K562 (cell line): ENCODE measurements at regions not wholly inside any gene's neighbourhood (a gene's known extent, or its start where the extent isn't known, plus 50 kb on each side); places are given as distances from the start of the nearest gene placed in this dataset.

Source experiments
- ATAC-seq: fragments of 200-7000 bp; cut with Tn5 transposase; 3 replicates; pipeline ENCODE4 v1.9.1; 2020; ENCODE audit warnings: moderate library complexity
- BruUV-seq: library from RNA; stranded (reverse); fragments of 400-500 nt; replicated peaks from 2 replicates; lab custom pipeline; 2021; lab: Mats Ljungman, UMichigan
- CTCF ChIA-PET: fragments of 300-600 bp; formaldehyde crosslinking; extraction: SDS; loops from one replicate; lab custom pipeline; 2021; ENCODE audit warnings: low intra/inter-chr PET ratio; lab: Yijun Ruan, JAX
- POLR2A ChIA-PET: fragments of 300-600, 350-650 bp; sonication (Branson Sonifier 250); formaldehyde crosslinking; extraction: SDS; loops from one replicate; lab custom pipeline; 2021; ENCODE audit warnings: antibody characterized with exemption, inconsistent platforms; lab: Yijun Ruan, JAX
- DNase-seq, 4 experiments: peaks; one replicate each; pipeline versions ENCODE4 v3.0.0 to v3.0.0-alpha.2; 2011 to 2018; ENCODE audit warnings: low spot score in 3 of 4, mixed read lengths in 3 of 4; ENCODE audit errors: extremely low read depth in 1 of 4
- FAIRE-seq: peaks from 2 replicates; lab custom pipeline; 2011; peaks lifted over from hg19 to GRCh38; lab: Jason Lieb, UNC
- H2AFZ ChIP-seq: 2 replicates; pipeline ENCODE4 v1.6.0; 2011; ENCODE audit warnings: low read depth, low read length, control low read depth, inconsistent platforms
- H3K27ac ChIP-seq: fragments of 200-600 bp; 3 replicates; pipeline ENCODE4 v1.8.0; 2011; ENCODE audit warnings: low read depth, mild to moderate bottlenecking, control low read depth, inconsistent platforms, low read length, moderate library complexity, mixed read lengths; ENCODE audit errors: extremely low read depth
- H3K27me3 ChIP-seq, 2 experiments: fragments of 300-600 bp in 1 of 2; 2 replicates in 1 of 2; 3 replicates in 1 of 2; pipeline versions ENCODE4 v1.6.0 to v1.8.0; 2011; ENCODE audit warnings: inconsistent platforms in 2 of 2, low read length in 2 of 2, mild to moderate bottlenecking in 1 of 2, mixed read lengths in 1 of 2, moderate library complexity in 1 of 2; ENCODE audit not compliant: control insufficient read depth in 2 of 2, insufficient read depth in 2 of 2
- H3K36me3 ChIP-seq: fragments of 300-600 bp; 3 replicates; pipeline ENCODE4 v1.8.0; 2011; ENCODE audit warnings: mild to moderate bottlenecking, low read length, inconsistent platforms; ENCODE audit not compliant: control insufficient read depth, insufficient read depth
- H3K4me1 ChIP-seq, 2 experiments: fragments of 200-600 bp in 1 of 2; replicated peaks in 1 of 2; 2 replicates in 1 of 2; 3 replicates in 1 of 2; pipeline versions ENCODE4 v1.5.1 to v1.8.0; 2011; ENCODE audit warnings: inconsistent platforms in 2 of 2, low read length in 2 of 2, mild to moderate bottlenecking in 1 of 2, mixed read lengths in 1 of 2, moderate library complexity in 1 of 2; ENCODE audit not compliant: control insufficient read depth in 2 of 2, insufficient read depth in 2 of 2
- H3K4me2 ChIP-seq: 2 replicates; pipeline ENCODE4 v1.6.1; 2011; ENCODE audit warnings: low read length, control low read depth, inconsistent platforms, mixed read lengths; ENCODE audit not compliant: insufficient read depth
- H3K4me3 ChIP-seq: fragments of 200-600 bp; sonication (generic), shearing (Covaris generic); 2 replicates; pipeline ENCODE4 v1.5.1; 2016; ENCODE audit warnings: control low read depth, inconsistent platforms
- H3K79me2 ChIP-seq: fragments of 200-600 bp; 3 replicates; pipeline ENCODE4 v1.8.0; 2011; ENCODE audit warnings: low read length, inconsistent platforms; ENCODE audit not compliant: control insufficient read depth, insufficient read depth
- H3K9ac ChIP-seq, 2 experiments: 2 replicates each; pipeline versions ENCODE4 v1.6.0 to v1.6.1; 2011; ENCODE audit warnings: low read depth in 2 of 2, low read length in 2 of 2, control low read depth in 1 of 2, inconsistent platforms in 1 of 2, mild to moderate bottlenecking in 1 of 2, mixed read lengths in 1 of 2; ENCODE audit not compliant: insufficient read depth in 1 of 2
- H3K9me1 ChIP-seq: one replicate; pipeline ENCODE4 v1.6.0; 2011; ENCODE audit warnings: inconsistent platforms, mild to moderate bottlenecking, low read length, moderate library complexity; ENCODE audit not compliant: control insufficient read depth, insufficient read depth
- H3K9me3 ChIP-seq: replicated peaks from 2 replicates; pipeline ENCODE4 v1.5.1; 2011; ENCODE audit warnings: low read depth, low read length, inconsistent platforms; ENCODE audit not compliant: control insufficient read depth, insufficient read depth
- H4K20me1 ChIP-seq: replicated peaks from 2 replicates; pipeline ENCODE4 v1.6.1; 2011; ENCODE audit warnings: low read length, inconsistent platforms, mixed read lengths; ENCODE audit not compliant: control insufficient read depth, insufficient read depth
- CREB3L1 ChIP-seq: fragments of 450-650 bp; IDR thresholded peaks from 2 replicates; pipeline ENCODE4 v1.6.1; 2014; ENCODE audit warnings: low read depth, mild to moderate bottlenecking, moderate library complexity, borderline replicate concordance
- TCFL5 ChIP-seq: fragments of 250-450 bp; sonication (Bioruptor Pico); conservative IDR thresholded peaks from 2 replicates; pipeline ENCODE4 v1.6.1; 2021; ENCODE audit warnings: mild to moderate bottlenecking, moderate library complexity, matching md5 sums
- ZC3H11A ChIP-seq: IDR thresholded peaks from 2 replicates; pipeline ENCODE4 v1.6.1; 2012; ENCODE audit warnings: low read depth, low read length, improper control_type of control experiment
- ZHX1 ChIP-seq: fragments of 150-350 bp; conservative IDR thresholded peaks from 2 replicates; pipeline ENCODE4 v1.6.1; 2014; ENCODE audit warnings: low read length
- WGBS: fragments of 100-300 bp; shearing (Covaris generic); methylation state at CpG from one replicate; pipeline ENCODE4 v1.1.6; 2016; ENCODE audit warnings: low coverage, mixed read lengths; ENCODE audit not compliant: insufficient coverage; ENCODE audit errors: missing lambda C conversion rate; 5-methylcytosine and 5-hydroxymethylcytosine counted together
- in situ Hi-C: fragments of 300-500 bp; cut with MboI; formaldehyde crosslinking; loops from 4 replicates; pipeline ENCODE4 v1.15.0; 2018; ENCODE audit warnings: inconsistent platforms, mixed read lengths
- intact Hi-C: fragments of 100-400 bp; cut with micrococcal nuclease; formaldehyde crosslinking; loops from 2 replicates; pipeline ENCODE4 v1.14.2; 2022

GRCh38 chr2:205860885-205861284 is 178.6 kb downstream of the NRP2 start:
- H3K4me2 ChIP-seq = no peak overlapping the region
- FAIRE-seq (no peak), ATAC-seq (no peak), DNase-seq (no peak)
- TF ChIP-seq ZHX1 (no peak), TCFL5 (CRISPR knock-in tag) (no peak)
- H3K4me3 ChIP-seq = no peak overlapping the region
- WGBS = 0% methylated on average over 5 of the region's 7 CpGs
- POLR2A ChIA-PET = no interaction called here
- H3K27ac ChIP-seq = no peak overlapping the region
- H2AFZ ChIP-seq = no peak overlapping the region
- no peaks in the 10 kb centered on the region for H3K79me2 ChIP-seq
- no peaks in the 10 kb centered on the region for H3K9me1 ChIP-seq
- H3K27me3 ChIP-seq = peaks cover 0 to 30% of the 10 kb centered on the region in 2 experiments; a peak in 3 of 5 replicates
- H4K20me1 ChIP-seq = no peaks in the 10 kb centered on the region
- no peaks in the 10 kb centered on the region for H3K4me1 ChIP-seq
- intact Hi-C loops (no loop called here), in situ Hi-C loops (no loop called here)
- H3K36me3 ChIP-seq = no peaks in the 10 kb centered on the region
- CTCF ChIA-PET = no interaction called here
- no peak overlapping the region for H3K9ac ChIP-seq
- no TSS peak for BruUV-seq
- no peaks in the 10 kb centered on the region for H3K9me3 ChIP-seq

GRCh38 chr2:205860181-205860580 is 177.9 kb downstream of the NRP2 start:
- H4K20me1 ChIP-seq = no peaks in the 10 kb centered on the region
- TF ChIP-seq ZC3H11A (no peak), CREB3L1 (no peak)
- H3K4me1 ChIP-seq = no peaks in the 10 kb centered on the region
- H3K79me2 ChIP-seq = no peaks in the 10 kb centered on the region
- no TSS peak for BruUV-seq
- in situ Hi-C loops (no loop called here), intact Hi-C loops (no loop called here)
- no peak overlapping the region for H3K9ac ChIP-seq
- H3K36me3 ChIP-seq = no peaks in the 10 kb centered on the region
- no peak overlapping the region for H3K4me2 ChIP-seq
- no peak overlapping the region for H3K4me3 ChIP-seq
- no peak for DNase-seq
- CTCF ChIA-PET = no interaction called here
- H2AFZ ChIP-seq = no peak overlapping the region
- FAIRE-seq = no peak
- H3K9me3 ChIP-seq = no peaks in the 10 kb centered on the region
- H3K9me1 ChIP-seq = no peaks in the 10 kb centered on the region
- H3K27me3 ChIP-seq = peaks cover 0 to 30% of the 10 kb centered on the region in 2 experiments; a peak in 4 of 5 replicates
- H3K27ac ChIP-seq = no peak overlapping the region
- no peak for ATAC-seq
- POLR2A ChIA-PET = no interaction called here
- WGBS = 0% methylated on average over 4 of the region's 9 CpGs
